Stimulated activated CD4-positive, alpha-beta T cell treated with anti-CD3 and anti-CD28 coated beads, TNF-alpha, amount 100 ng/mL, for 48 hours (primary cell): ENCODE measurements at regions not wholly inside any gene's neighbourhood (a gene's known extent, or its start where the extent isn't known, plus 50 kb on each side); places are given as distances from the start of the nearest gene placed in this dataset.
"Not testable (repeated sequence)": the region's sequence is repeated elsewhere in the genome, so short reads cannot be mapped to it uniquely, and the experiment has no call there.

ENCODE experiments used
- DNase-seq, 3 donors: peaks; one replicate each; pipeline ENCODE4 v3.0.0-alpha.2; 2020; ENCODE audit warnings: low read depth in 3 of 3

DNA sequence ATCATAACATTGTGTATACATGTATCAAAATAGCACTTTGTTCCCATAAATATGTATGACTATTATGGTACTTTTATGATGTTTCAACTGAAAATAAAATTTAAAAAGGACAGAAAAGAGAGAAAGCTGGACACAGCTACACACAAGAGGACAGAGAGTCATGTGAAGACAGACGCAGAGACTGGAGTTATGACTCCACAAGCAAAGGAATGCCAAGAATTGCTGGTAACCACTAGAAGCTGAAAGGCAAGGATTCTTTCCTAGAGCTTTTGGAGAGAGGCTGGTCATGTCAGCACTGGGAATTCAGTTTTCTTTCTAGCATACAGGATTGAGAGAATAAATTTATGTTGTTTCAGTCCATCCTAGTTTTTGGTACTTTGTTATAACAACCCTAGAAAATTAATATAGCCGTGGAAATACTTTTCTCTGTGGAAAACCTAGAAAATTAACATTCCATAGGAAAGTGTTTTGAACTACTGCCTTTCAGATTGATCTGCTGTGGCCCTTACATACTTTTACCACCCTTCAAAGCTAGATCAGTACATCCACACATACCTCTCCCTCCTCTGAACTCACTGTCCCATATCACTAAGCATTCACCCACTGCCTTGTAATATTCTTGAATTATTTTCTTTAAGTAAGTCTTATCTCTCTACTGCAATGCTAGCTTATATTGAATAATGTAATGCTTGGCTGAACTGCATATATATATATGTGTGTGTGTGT is 575.3 kb downstream of the IPMK start:
- no peak for DNase-seq

DNA sequence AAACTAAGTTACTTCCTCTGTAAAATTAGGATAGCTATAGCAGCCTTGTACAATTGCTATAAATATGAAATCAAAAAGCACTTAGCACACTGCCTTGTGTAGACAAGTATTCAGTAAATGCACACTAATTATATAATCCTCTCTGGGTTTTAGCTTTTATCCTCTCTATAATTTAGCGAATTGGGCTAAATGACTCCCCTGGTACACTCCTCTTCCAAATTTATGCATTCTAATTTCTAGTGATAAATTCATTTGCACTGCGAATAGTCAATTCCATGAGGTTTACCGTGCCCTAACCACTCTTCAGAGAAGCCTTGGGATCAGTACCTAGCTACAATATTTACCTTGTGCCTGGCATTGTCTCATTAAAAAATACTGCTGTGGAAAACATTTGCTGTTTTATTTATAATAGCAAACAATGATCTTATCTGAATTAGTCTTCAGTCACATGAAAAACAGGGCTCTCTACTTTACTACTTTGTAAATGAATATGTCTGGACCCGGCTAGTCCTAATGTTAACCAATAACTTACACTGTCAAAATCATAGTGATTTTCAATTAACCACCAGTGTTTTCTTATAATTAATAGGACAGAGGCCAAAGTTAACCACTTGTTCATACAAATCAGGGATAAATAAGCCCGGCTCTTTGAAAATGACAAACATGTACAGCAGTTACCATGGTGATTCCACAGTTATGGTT is 577.9 kb downstream of the IPMK start:
- DNase-seq = no peak

GRCh38 chr10:57679916-57680315 is 587.8 kb downstream of the IPMK start:
- no peak for DNase-seq

- no peak for DNase-seq
Observed at GRCh38 chr10:57675125-57675524, 592.6 kb downstream of the IPMK start.

DNA sequence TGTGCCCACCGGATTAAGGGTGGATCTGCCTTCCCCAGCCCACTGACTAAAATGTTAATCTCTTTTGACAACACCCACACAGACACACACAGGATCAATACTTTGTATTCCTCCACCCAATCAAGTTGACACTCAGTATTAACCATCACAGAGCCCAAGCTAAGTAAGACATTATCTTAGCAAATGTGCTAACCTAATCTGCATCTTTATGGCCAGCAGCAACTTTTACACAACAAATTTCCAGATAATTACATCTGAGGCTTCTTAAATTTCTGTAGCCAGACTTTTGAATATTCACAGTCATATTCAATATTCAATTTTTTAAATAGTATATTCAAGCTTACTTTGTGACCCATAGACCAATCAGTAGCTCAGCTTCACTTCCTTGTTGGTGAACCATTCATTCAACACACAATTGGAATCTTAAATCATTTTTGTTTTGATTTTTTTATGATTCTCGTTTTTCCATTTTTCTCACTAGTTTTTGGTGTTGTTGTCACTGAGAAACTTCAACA is 594.2 kb downstream of the IPMK start:
- DNase-seq = no peak

- no peak for DNase-seq
Observed at GRCh38 chr10:57664815-57665214, 602.9 kb downstream of the IPMK start.

DNA sequence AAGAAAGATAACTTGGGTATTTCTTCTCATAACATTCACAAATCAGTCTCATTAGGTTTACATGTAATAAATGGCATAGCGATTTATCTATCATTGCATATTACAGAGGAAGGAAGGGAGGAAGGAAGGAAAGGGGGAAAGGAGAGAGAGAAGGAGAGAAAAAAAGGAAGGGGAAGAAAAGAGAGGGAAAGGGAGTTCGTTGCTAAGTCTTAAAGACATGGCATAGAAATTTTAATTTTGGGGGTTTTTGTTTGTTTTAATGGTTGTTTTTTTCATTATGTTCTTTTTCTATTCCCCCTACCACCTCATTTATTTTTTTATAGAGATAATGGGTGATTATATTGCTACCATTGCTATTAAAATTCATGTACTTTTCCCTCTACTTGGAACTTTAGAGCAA is 604.3 kb downstream of the IPMK start:
- DNase-seq = no peak

GRCh38 chr10:57661206-57661605 is 606.5 kb downstream of the IPMK start:
- no peak for DNase-seq

GRCh38 chr10:57657164-57657765 is 610.4 kb downstream of the IPMK start:
- peak; percentile 1 to 18 (median 4) for DNase-seq

DNA sequence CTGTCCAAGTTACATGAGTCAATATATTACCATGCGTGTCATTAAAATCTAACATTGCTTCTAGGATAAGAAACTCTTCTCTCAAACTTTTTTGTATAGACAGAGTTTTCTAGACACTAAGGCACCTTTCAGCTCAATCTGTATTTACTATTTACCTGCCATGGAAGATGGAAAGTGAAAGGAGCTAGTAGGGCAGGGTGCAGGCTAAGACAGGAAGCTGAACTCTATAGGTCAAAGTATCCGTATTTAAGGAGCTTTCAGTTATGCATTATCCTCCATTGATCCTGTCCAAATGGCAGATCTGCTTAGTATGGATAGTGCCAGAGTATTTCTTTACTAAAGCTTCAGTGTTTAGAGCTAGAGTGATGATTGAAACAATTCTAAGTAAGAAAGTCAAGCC is 612.8 kb downstream of the IPMK start:
- no peak for DNase-seq

- not testable (repeated sequence) for DNase-seq
Observed at GRCh38 chr10:57645108-57645507, 622.6 kb downstream of the IPMK start.

DNA sequence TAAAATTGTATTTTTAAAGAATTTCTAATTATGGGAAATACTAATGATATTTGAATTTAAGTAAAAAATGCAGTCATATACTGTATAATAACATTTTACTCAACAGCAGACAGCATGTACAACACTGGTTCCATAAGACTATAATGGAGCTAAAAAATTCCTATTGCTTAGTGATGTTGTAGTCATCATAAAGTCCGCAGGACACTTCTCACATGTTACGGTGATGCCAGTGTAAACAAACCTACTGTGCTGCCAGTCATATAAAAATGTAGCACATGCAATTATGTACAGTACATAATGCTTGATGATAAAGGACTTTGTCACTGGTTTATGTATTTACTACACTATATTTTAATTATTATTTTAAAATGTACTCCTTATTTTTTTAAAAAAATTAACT is 629.3 kb downstream of the IPMK start:
- no peak for DNase-seq

DNA sequence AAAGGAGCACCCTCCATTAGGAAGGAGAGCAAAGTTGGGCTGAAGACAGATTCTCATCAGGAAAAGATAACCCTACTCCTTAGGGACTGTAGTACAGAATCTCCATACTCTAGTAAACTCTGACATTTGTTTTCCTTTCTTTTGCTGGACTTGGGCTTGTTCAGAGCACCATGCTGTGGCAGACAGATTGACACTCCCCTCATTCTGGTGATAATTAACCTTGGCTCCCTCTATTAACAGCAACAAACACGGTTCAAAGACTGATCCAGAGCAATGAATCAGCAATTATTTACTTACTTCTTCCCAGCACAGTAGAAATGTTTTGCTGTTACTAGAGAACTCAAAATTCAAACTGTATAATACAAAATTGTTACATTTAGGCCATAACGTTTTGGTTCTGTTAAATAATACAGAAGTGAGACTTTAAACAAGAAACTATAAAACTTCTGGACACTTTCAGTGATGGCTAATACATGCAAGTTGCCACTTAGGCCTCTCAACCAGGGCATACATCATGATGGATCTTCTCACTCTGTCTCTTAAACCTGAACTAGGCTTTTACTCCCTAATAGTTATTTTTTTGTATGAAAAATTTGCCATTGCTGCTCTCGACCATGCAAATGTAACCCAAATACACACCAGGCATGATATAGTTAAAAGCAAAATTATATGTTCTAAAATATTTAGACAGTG is 639.0 kb downstream of the IPMK start:
- DNase-seq = no peak

- DNase-seq = no peak
Observed at GRCh38 chr10:57627642-57628178, 640.0 kb downstream of the IPMK start.

DNA sequence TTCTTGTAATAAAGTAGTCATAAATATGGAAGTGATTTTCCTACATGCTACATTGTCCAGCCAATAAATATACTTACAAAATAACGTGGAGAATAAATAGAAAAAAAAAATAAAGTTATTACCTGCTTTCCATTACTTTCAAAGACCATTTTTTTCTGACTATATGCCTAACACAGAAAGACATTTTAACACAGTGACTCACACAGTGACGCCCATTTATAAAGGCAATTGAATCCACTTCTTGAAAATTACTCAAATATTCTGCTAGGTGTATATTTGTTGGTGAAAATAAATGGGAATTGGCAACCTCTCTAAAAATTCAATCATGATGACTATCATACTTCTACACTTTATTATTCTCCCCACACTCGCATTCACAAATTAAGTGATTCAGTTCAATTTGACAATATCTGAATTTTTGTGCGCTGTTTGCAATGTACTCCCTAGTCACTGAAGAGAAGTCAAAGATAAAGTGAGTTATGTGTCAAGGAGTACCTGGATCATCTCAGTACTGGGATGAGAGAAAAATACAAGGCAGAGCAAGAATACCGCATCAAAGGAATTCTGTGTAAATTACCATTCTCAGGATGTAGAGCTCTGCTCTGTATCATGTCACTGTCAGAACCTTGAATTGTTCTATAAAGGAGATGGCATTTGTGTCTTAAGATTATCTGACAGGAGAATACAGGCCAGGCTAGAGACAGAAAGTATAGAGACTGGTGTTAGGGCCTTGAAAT is 642.7 kb downstream of the IPMK start:
- no peak for DNase-seq

DNA sequence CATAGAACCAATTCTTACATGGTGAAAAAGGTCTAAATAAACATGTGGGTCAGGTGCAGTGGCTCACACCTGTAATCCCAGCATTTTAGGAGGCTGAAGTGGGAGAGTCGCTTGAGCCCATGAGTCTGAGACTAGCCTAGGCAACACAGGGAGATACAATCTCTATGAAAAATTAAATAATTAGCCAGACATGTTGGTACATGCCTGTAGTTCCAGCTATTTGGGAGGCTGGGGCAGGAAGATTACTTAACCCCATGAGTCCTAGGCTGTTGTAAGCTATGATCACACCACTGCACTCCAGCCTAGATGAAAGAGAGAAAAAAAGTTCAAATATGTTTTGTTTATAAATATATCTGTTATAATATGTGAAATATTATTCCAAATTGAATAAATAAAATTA is 643.6 kb downstream of the IPMK start:
- no peak for DNase-seq

GRCh38 chr10:57621466-57621865 is 646.2 kb downstream of the IPMK start:
- DNase-seq = no peak

DNA sequence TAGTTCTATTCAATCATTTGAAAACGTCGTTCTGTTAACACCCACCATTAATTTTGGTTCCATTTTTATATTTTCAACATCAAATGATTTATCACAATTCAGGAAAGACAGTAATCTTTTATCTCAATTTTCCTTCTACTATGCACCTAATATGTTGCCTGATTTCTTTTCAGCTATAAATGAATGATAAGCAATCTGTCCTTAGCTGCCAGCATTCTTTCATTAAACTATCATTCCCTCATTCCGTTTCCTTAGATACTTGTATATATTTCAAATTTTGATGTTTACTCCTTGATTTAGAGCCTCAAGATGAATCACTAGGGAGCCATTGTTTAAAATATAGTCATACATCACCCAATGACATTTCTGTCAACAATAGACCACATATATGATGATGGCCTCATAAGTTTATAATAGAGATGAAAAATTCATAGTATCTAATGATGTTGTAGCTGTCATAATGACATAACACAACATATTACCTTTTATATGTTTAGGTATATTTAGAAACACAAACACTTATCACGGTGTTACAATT is 661.7 kb downstream of the IPMK start:
- no peak for DNase-seq

DNA sequence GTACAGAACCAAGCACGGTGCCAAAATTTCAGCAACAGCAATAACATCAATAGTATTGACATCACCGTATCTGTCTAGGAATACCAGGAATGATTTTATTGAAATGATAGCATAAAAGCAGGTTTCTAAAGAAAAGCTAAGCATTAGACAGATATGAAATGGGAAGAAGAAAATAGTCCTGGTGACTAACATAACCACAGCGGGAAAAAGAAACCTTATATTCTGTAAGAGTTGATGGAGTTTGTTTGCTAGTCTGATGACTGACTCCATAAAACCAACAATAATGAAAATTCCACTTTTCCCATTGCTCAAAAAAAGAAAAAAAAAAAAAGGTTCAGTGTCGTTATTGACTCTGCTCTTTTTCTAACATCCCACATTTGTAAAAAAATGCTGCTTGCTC is 668.3 kb downstream of the IPMK start:
- DNase-seq = no peak

GRCh38 chr10:57593983-57594573 is 673.6 kb downstream of the IPMK start:
- DNase-seq = no peak

- DNase-seq = no peak
Observed at GRCh38 chr10:57579926-57580325, 687.8 kb downstream of the IPMK start.
